Caco-2 (cell line): ENCODE measurements at regions not wholly inside any gene's neighbourhood (a gene's known extent, or its start where the extent isn't known, plus 50 kb on each side); places are given as distances from the start of the nearest gene placed in this dataset.

ENCODE experiments used
- BruUV-seq: library from RNA; stranded (reverse); fragments of 400-500 nt; replicated peaks from 2 replicates; lab custom pipeline; 2021; lab: Mats Ljungman, UMichigan
- CTCF ChIA-PET: fragments of 300-600 bp; sonication (Branson Sonifier 250); formaldehyde crosslinking; loops from one replicate; lab custom pipeline; 2022; ENCODE audit warnings: antibody characterized with exemption; lab: Charles Lee
- POLR2A ChIA-PET: fragments of 300-600 bp; sonication (Branson Sonifier 250); formaldehyde crosslinking; loops from one replicate; lab custom pipeline; 2022; ENCODE audit warnings: antibody characterized with exemption; lab: Charles Lee
- DNase-seq, 2 experiments: peaks; one replicate each; pipeline versions ENCODE4 v3.0.0 to v3.0.0-alpha.2; 2020 to 2022
- H3K27me3 ChIP-seq: replicated peaks from 2 replicates; pipeline ENCODE4 v1.6.0; 2011; ENCODE audit warnings: low read length; ENCODE audit not compliant: control insufficient read depth, insufficient read depth
- H3K36me3 ChIP-seq: 2 replicates; pipeline ENCODE4 v1.5.1; 2011; ENCODE audit warnings: low read length; ENCODE audit not compliant: control insufficient read depth, insufficient read depth
- H3K4me1 ChIP-seq: fragments of 250-450 bp; sonication (Bioruptor Pico); 2 replicates; pipeline ENCODE4 v1.5.1; 2020; ENCODE audit warnings: mild to moderate bottlenecking
- H3K4me3 ChIP-seq: 2 replicates; pipeline ENCODE4 v1.5.1; 2011; ENCODE audit warnings: low read depth, mild to moderate bottlenecking, control low read depth, low read length
- H3K9me3 ChIP-seq: fragments of 250-450 bp; sonication (Bioruptor Pico); 2 replicates; pipeline ENCODE4 v1.5.1; 2020; ENCODE audit warnings: mild to moderate bottlenecking, moderate library complexity
- H3K27ac Mint-ChIP-seq: one replicate; pipeline ENCODE4 v1.8.0; 2022; ENCODE audit warnings: mixed read lengths; ENCODE audit not compliant: unreplicated experiment
- H3K27me3 Mint-ChIP-seq: one replicate; pipeline ENCODE4 v1.8.0; 2022; ENCODE audit warnings: mixed read lengths; ENCODE audit not compliant: insufficient read depth, unreplicated experiment
- H3K36me3 Mint-ChIP-seq: one replicate; pipeline ENCODE4 v1.8.0; 2022; ENCODE audit warnings: mild to moderate bottlenecking, mixed read lengths; ENCODE audit not compliant: insufficient read depth, unreplicated experiment
- H3K4me1 Mint-ChIP-seq: one replicate; pipeline ENCODE4 v1.8.0; 2022; ENCODE audit warnings: low read depth, mixed read lengths; ENCODE audit not compliant: unreplicated experiment
- H3K4me3 Mint-ChIP-seq: one replicate; pipeline ENCODE4 v1.8.0; 2022; ENCODE audit warnings: mild to moderate bottlenecking, moderate library complexity, mixed read lengths; ENCODE audit not compliant: unreplicated experiment
- H3K9me3 Mint-ChIP-seq: one replicate; pipeline ENCODE4 v1.8.0; 2022; ENCODE audit warnings: mixed read lengths; ENCODE audit not compliant: unreplicated experiment
- CTCF ChIP-seq, 2 experiments: fragments of 200-600 bp in 1 of 2; IDR thresholded peaks; 1 replicate in 1 of 2; 2 replicates in 1 of 2; pipeline versions ENCODE4 v1.5.1 to v1.8.0; 2011 to 2022; ENCODE audit warnings: antibody characterized with exemption in 1 of 2, control low read depth in 1 of 2, inconsistent platforms in 1 of 2, low read depth in 1 of 2, low read length in 1 of 2, mild to moderate bottlenecking in 1 of 2, moderate library complexity in 1 of 2; ENCODE audit not compliant: insufficient read depth in 1 of 2, severe bottlenecking in 1 of 2, unreplicated experiment in 1 of 2
- intact Hi-C: fragments of 100-400 bp; cut with micrococcal nuclease; formaldehyde crosslinking; loops from one replicate; pipeline ENCODE4 v1.10.0; 2022; ENCODE audit not compliant: unreplicated experiment

- intact Hi-C loops = no loop called here
- Mint-ChIP-seq H3K27me3 (peaks cover 4% of the 10 kb centered on the region), H3K27ac (no peak overlapping the region), H3K4me3 (no peak overlapping the region), H3K36me3 (no peaks in the 10 kb centered on the region), H3K9me3 (peaks cover 23% of the 10 kb centered on the region), H3K4me1 (no peaks in the 10 kb centered on the region)
- TF ChIP-seq CTCF (IDR thresholded peaks at IDR 0.05; ENCODE audit: insufficient read depth in 1 of 2, low read depth in 1 of 2, low read length in 1 of 2, severe bottlenecking in 1 of 2, unreplicated experiment in 1 of 2) = no peak
- DNase-seq = no peak
- H3K4me3 ChIP-seq = no peak overlapping the region
- no TSS peak for BruUV-seq
- H3K9me3 ChIP-seq = peaks cover 10% of the 10 kb centered on the region
- no peaks in the 10 kb centered on the region for H3K4me1 ChIP-seq
- H3K36me3 ChIP-seq = no peaks in the 10 kb centered on the region
- H3K27me3 ChIP-seq = no peaks in the 10 kb centered on the region
- ChIA-PET POLR2A (no interaction called here), CTCF (no interaction called here)
Measured at GRCh38 chr5:66519626-66520025, 76.6 kb upstream of the MAST4 start.

GRCh38 chr5:66520854-66521253 is 75.3 kb upstream of the MAST4 start:
- Histone ChIP-seq H3K27me3 (no peaks in the 10 kb centered on the region), H3K36me3 (no peaks in the 10 kb centered on the region), H3K4me3 (no peak overlapping the region), H3K9me3 (peaks cover 10% of the 10 kb centered on the region), H3K4me1 (no peaks in the 10 kb centered on the region)
- ChIA-PET POLR2A (no interaction called here), CTCF (no interaction called here)
- H3K4me1 Mint-ChIP-seq = no peaks in the 10 kb centered on the region
- no TSS peak for BruUV-seq
- TF ChIP-seq CTCF (IDR thresholded peaks at IDR 0.05; ENCODE audit: insufficient read depth in 1 of 2, low read depth in 1 of 2, low read length in 1 of 2, severe bottlenecking in 1 of 2, unreplicated experiment in 1 of 2) = no peak
- no peak overlapping the region for H3K27ac Mint-ChIP-seq
- intact Hi-C loops = no loop called here
- H3K9me3 Mint-ChIP-seq = peaks cover 23% of the 10 kb centered on the region
- H3K27me3 Mint-ChIP-seq = peaks cover 4% of the 10 kb centered on the region
- H3K36me3 Mint-ChIP-seq = no peaks in the 10 kb centered on the region
- H3K4me3 Mint-ChIP-seq = no peak overlapping the region
- no peak for DNase-seq

DNA sequence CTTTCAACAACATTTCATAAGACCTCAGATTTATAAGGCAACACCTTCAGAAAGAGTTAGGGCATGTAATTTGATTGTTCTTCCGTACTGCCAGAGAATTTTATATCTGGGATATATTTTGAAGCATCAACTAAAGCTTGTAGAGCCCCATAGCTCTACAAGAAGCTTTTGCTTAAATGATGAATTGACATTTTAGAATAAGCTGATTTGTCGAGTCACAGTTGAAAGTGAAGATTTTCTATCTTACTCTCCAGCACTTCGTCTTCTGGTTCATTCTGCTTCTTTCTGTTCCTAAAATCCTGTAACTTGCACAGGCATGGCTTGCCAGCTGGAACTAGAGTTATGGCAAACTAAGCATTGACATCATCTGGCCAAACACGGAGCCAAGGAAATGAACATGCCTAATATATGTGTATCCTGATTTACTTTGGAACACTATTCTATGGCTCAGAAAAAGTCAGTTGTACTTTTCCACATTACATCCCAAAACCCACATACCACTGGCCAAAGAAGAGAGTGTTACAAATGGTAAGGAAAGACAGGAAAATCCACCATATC is 68.6 kb upstream of the MAST4 start:
- no peaks in the 10 kb centered on the region for H3K9me3 Mint-ChIP-seq
- no peaks in the 10 kb centered on the region for H3K36me3 ChIP-seq
- no peaks in the 10 kb centered on the region for H3K36me3 Mint-ChIP-seq
- no peaks in the 10 kb centered on the region for H3K9me3 ChIP-seq
- no peak overlapping the region for H3K4me3 Mint-ChIP-seq
- no peaks in the 10 kb centered on the region for H3K27me3 ChIP-seq
- intact Hi-C loops = no loop called here
- no TSS peak for BruUV-seq
- no peaks in the 10 kb centered on the region for H3K4me1 Mint-ChIP-seq
- H3K27me3 Mint-ChIP-seq = peaks cover 6% of the 10 kb centered on the region
- no peak for DNase-seq
- H3K4me3 ChIP-seq = no peak overlapping the region
- CTCF ChIA-PET = interaction anchor here (0.6 kb wide), 1 partner anchor 673 kb away, joined by 4 read pairs; no protein-coding TSS in a partner anchor
- POLR2A ChIA-PET = no interaction called here
- no peak overlapping the region for H3K27ac Mint-ChIP-seq
- H3K4me1 ChIP-seq = no peaks in the 10 kb centered on the region
- no peak for TF ChIP-seq CTCF (IDR thresholded peaks at IDR 0.05; ENCODE audit: insufficient read depth in 1 of 2, low read depth in 1 of 2, low read length in 1 of 2, severe bottlenecking in 1 of 2, unreplicated experiment in 1 of 2)
